Heart right ventricle (tissue), 16 donors: ENCODE measurements at regions not wholly inside any gene's neighbourhood (a gene's known extent, or its start where the extent isn't known, plus 50 kb on each side); places are given as distances from the start of the nearest gene placed in this dataset.

Source experiments
- ATAC-seq, 8 donors: fragments of 200-7000 bp; cut with Tn5 transposase; one replicate each; pipeline ENCODE4 v1.9.1; 2020; ENCODE audit warnings: mild to moderate bottlenecking in 8 of 8, moderate library complexity in 8 of 8, moderate number of reproducible peaks in 1 of 8
- DNase-seq, 2 donors: peaks; one replicate each; pipeline ENCODE4 v3.0.0-alpha.2; 2020
- H3K27ac ChIP-seq, 10 donors: fragments of 200-600 bp; sonication (generic) in 2 of 10; one replicate each; pipeline versions ENCODE4 v1.5.0 to v1.8.0; 2020 to 2022; ENCODE audit warnings: mild to moderate bottlenecking in 3 of 10
- H3K27me3 ChIP-seq, 7 donors: fragments of 200-600 bp; one replicate each; pipeline ENCODE4 v1.8.0; 2021 to 2022; ENCODE audit warnings: mild to moderate bottlenecking in 2 of 7
- H3K36me3 ChIP-seq, 9 donors: fragments of 200-600 bp; sonication (generic) in 1 of 9; one replicate each; pipeline versions ENCODE4 v1.5.0 to v1.8.0; 2020 to 2022; ENCODE audit warnings: mild to moderate bottlenecking in 2 of 9
- H3K4me1 ChIP-seq, 9 donors: fragments of 200-600 bp; sonication (generic) in 1 of 9; one replicate each; pipeline versions ENCODE4 v1.5.0 to v1.8.0; 2020 to 2022; ENCODE audit warnings: mild to moderate bottlenecking in 4 of 9
- H3K4me3 ChIP-seq, 10 donors: fragments of 200-600 bp; sonication (generic) in 2 of 10; one replicate each; pipeline versions ENCODE4 v1.5.0 to v1.8.0; 2020 to 2022; ENCODE audit warnings: mild to moderate bottlenecking in 7 of 10, moderate library complexity in 2 of 10
- H3K9me3 ChIP-seq, 11 donors: fragments of 200-600 bp in 10 of 11; sonication (generic) in 2 of 11; one replicate each; pipeline versions ENCODE4 v1.5.0 to v1.8.0; 2013 to 2022; ENCODE audit warnings: mild to moderate bottlenecking in 2 of 11, control low read depth in 1 of 11, moderate library complexity in 1 of 11
- CTCF ChIP-seq, 9 donors: fragments of 200-600 bp; sonication (generic) in 2 of 9; IDR thresholded peaks; one replicate each; pipeline versions ENCODE4 v1.5.0 to v1.8.0; 2021 to 2022; ENCODE audit warnings: antibody characterized with exemption in 9 of 9, mild to moderate bottlenecking in 5 of 9, moderate library complexity in 1 of 9
- WGBS, 2 donors: extraction: QIAGEN DNeasy Blood & Tissue Kit; methylation state at CpG; one replicate each; pipeline ENCODE4 v1.1.7; 2013; ENCODE audit warnings: inconsistent platforms in 1 of 2; 5-methylcytosine and 5-hydroxymethylcytosine counted together
- intact Hi-C, 10 donors: fragments of 100-400 bp; cut with DNase I; formaldehyde crosslinking; loops; one replicate each; pipeline versions ENCODE4 v1.11.1 to v1.14.2; 2022
- donor health status: Arrhythmogenic right ventricular cardiomyopathy.
- donor health status: ischemic (EF 13 %, LVEDD 7.1; RV severe dilation, severe dysfunction).
- donor health status: healthy with polysubstance abuse.
- donor health status: DM: no; HTN: yes; CAD: no.
- donor health status: DM: no; HTN: no; CAD: no.
- donor health status: ischemic (EF 25% LVEDD 6.9; RV normal size, moderate dysfunction).
- donor health status: ischemic (EF 25% LVEDD 5.7; RV mildly dilated, moderate dysfunction).
- donor health status: healthy.
- donor health status: DM: yes; HTN: yes; CAD: no.
- donor health status: Ischemic cardiomyopathy.
- donor health status: ischemic (EF 35%, LVEDD 5.7; RV mildly dilated, moderate dysfunction).
- donor health status: nonischemic (EF 11% LVEDD 7.7; RV severe dilation, severe dysfunction).
- donor health status: DM: yes; HTN: yes; CAD: no.
- donor health status: PGD.
- donor health status: ischemic (EF 29% LVEDD 5.4; RV normal size, mild dysfunction).
- donor health status: nonischemic (EF 23%, LVEDD 6.1; RV moderate dilation, normal function).

- H3K27me3 ChIP-seq = peaks cover 0 to 2% (median 0%) of the 10 kb centered on the region in 7 donors
- intact Hi-C loops = no loop called here
Measured at GRCh38 chr6:21519642-21520041, 73.9 kb upstream of the SOX4 start.

GRCh38 chr6:21521276-21521675 lies 72.3 kb upstream of the SOX4 start:
- intact Hi-C loops = no loop called here
- Histone ChIP-seq H3K27ac (no peak overlapping the region), H3K4me1 (peaks cover 0 to 4% (median 0%) of the 10 kb centered on the region in 9 donors), H3K36me3 (no peaks in the 10 kb centered on the region), H3K4me3 (no peak overlapping the region), H3K27me3 (no peaks in the 10 kb centered on the region), H3K9me3 (no peaks in the 10 kb centered on the region)
- no peak for DNase-seq
- WGBS, 2 donors = 66 to 71% methylated on average over 4 of the region's 4 CpGs
- no peak for ATAC-seq
- TF ChIP-seq CTCF (IDR thresholded peaks at IDR 0.05) = no peak

More at GRCh38 chr6:21519642-21520041, 73.9 kb upstream of the SOX4 start:
- DNase-seq = no peak
- H3K9me3 ChIP-seq = no peaks in the 10 kb centered on the region
- H3K36me3 ChIP-seq = no peaks in the 10 kb centered on the region
- H3K4me3 ChIP-seq = no peak overlapping the region
- 95% methylated on average over 1 of the region's 1 CpG for WGBS, 2 donors
- no peak for ATAC-seq
- peaks cover 0 to 4% (median 0%) of the 10 kb centered on the region in 9 donors for H3K4me1 ChIP-seq
- no peak overlapping the region for H3K27ac ChIP-seq
- no peak for TF ChIP-seq CTCF (IDR thresholded peaks at IDR 0.05)

- 91 to 92% methylated on average over 14 of the region's 14 CpGs for WGBS, 2 donors
- ATAC-seq = no peak
- no peaks in the 10 kb centered on the region for H3K9me3 ChIP-seq
- peaks cover 0 to 4% (median 0%) of the 10 kb centered on the region in 9 donors for H3K4me1 ChIP-seq
- intact Hi-C loops = no loop called here
- H3K27ac ChIP-seq = no peak overlapping the region
- no peak for DNase-seq
- no peak for TF ChIP-seq CTCF (IDR thresholded peaks at IDR 0.05)
- H3K4me3 ChIP-seq = no peak overlapping the region
- no peaks in the 10 kb centered on the region for H3K27me3 ChIP-seq
- H3K36me3 ChIP-seq = no peaks in the 10 kb centered on the region
Measured at GRCh38 chr6:21522143-21522747, 71.3 kb upstream of the SOX4 start.

GRCh38 chr6:21522797-21523456 lies 70.6 kb upstream of the SOX4 start:
- intact Hi-C loops = no loop called here
- H3K4me1 ChIP-seq = peaks cover 0 to 4% (median 0%) of the 10 kb centered on the region in 9 donors
- DNase-seq (no peak), ATAC-seq (peak in 1 of 8 donors; percentile 58)
- no peak overlapping the region for H3K27ac ChIP-seq
- TF ChIP-seq CTCF (IDR thresholded peaks at IDR 0.05) = peak in 3 of 9 donors; percentile 9 to 29 (median 13)
- no peaks in the 10 kb centered on the region for H3K9me3 ChIP-seq
- no peaks in the 10 kb centered on the region for H3K27me3 ChIP-seq
- WGBS, 2 donors = 65 to 71% methylated on average over 21 of the region's 21 CpGs
- no peaks in the 10 kb centered on the region for H3K36me3 ChIP-seq
- H3K4me3 ChIP-seq = no peak overlapping the region
